ENCODE measurements at regions not wholly inside any gene's neighbourhood (a gene's known extent, or its start where the extent isn't known, plus 50 kb on each side); places are given as distances from the start of the nearest gene placed in this dataset.

DNA sequence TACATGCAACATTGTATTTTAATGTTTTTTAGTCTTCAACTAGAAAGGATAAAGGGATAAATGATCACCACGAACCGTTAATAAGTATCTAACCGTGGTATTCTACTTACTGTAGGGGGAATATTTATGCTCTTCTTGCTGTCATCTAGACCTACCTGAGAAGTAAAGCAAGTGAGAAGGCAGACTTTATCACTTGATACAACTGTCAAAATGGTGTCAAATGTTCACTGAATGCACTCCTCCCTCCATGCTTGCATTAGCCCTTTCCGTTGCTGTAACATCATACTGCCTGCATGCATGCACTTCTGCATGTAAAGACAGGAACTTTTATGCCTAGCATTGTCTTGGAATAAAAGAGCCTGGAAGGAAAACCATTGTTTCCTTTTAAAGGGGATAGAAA is 298.6 kb upstream of the PMFBP1 start (continued):
- no peak for TF ChIP-seq RAD21 (IDR thresholded peaks at IDR 0.05 in 1 of 2, conservative IDR thresholded peaks at IDR 0.05 in 1 of 2; ENCODE audit: low read depth in 2 of 2, low read length in 2 of 2)
- no peak for TF ChIP-seq GABPA (IDR thresholded peaks at IDR 0.05; ENCODE audit: borderline replicate concordance, insufficient read depth, low read length)
